Mucosa of rectum (tissue), 2 donors: ENCODE measurements at regions not wholly inside any gene's neighbourhood (a gene's known extent, or its start where the extent isn't known, plus 50 kb on each side); places are given as distances from the start of the nearest gene placed in this dataset.
"Not testable (repeated sequence)": the region's sequence is repeated elsewhere in the genome, so short reads cannot be mapped to it uniquely, and the experiment has no call there.

ENCODE experiments used
- H3K27ac ChIP-seq, 2 donors: one replicate each; pipeline ENCODE4 v1.7.0; 2013; ENCODE audit warnings: inconsistent platforms in 2 of 2, low read depth in 2 of 2, low read length in 2 of 2
- H3K27me3 ChIP-seq, 2 donors: one replicate each; pipeline ENCODE4 v1.7.0; 2013; ENCODE audit warnings: low read length in 2 of 2; ENCODE audit not compliant: control insufficient read depth in 2 of 2, insufficient read depth in 2 of 2
- H3K36me3 ChIP-seq, 2 donors: one replicate each; pipeline ENCODE4 v1.7.0; 2013; ENCODE audit warnings: low read length in 2 of 2; ENCODE audit not compliant: control insufficient read depth in 2 of 2, insufficient read depth in 2 of 2
- H3K4me1 ChIP-seq, 2 donors: one replicate each; pipeline ENCODE4 v1.7.0; 2013; ENCODE audit warnings: low read length in 2 of 2, mild to moderate bottlenecking in 1 of 2; ENCODE audit not compliant: control insufficient read depth in 2 of 2, insufficient read depth in 2 of 2
- H3K4me3 ChIP-seq, 2 donors: one replicate each; pipeline ENCODE4 v1.7.0; 2013; ENCODE audit warnings: low read length in 2 of 2
- H3K9ac ChIP-seq, 2 donors: one replicate each; pipeline ENCODE4 v1.7.0; 2013; ENCODE audit warnings: low read length in 2 of 2, low read depth in 1 of 2, mild to moderate bottlenecking in 1 of 2
- H3K9me3 ChIP-seq, 2 donors: one replicate each; pipeline ENCODE4 v1.7.0; 2013; ENCODE audit warnings: low read length in 2 of 2; ENCODE audit not compliant: control insufficient read depth in 2 of 2
- donor health status: healthy.
- donor health status: Normal muscosa, but diverticular disease.

DNA sequence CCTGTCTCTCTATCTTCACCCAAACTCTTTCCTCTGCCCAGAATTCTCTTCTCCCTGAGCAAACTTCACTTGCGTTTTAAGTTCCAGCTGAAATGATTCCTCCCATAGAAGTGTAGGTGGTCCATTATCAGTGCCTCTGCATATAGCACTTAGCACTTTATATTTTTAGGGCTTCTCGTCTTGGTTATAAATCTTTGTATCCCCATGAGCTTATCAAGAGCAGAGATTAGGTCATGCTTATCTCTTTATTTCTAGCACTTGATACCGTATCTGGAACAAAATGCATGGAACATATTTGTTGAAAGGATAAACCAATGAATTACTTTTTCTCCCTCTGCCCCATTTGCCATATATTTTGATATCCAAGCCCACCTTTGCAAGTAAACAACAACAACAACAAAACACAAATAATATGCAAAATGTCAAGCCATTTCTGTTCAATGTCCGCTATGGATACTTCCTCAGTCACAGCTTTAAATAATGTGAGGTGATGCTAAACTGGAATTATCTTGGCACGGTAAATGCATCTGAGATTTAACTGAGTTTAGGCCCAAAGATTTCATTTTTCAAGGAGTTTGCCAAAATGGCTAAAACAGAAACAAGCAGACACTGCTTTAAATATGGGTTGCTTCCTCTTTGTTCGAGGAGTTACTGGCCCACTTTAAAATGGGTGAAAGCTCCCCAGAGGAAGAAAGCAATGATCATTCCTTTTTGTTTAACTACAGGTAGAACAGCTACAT, 106.2 kb upstream of the STMND1 start:
- Histone ChIP-seq H3K9me3 (no peaks in the 10 kb centered on the region), H3K9ac (no peak overlapping the region), H3K27me3 (peaks cover 0 to 4% of the 10 kb centered on the region in 2 donors), H3K4me3 (no peak overlapping the region), H3K27ac (no peak overlapping the region), H3K4me1 (no peaks in the 10 kb centered on the region), H3K36me3 (no peaks in the 10 kb centered on the region)

GRCh38 chr6:16993396-16993795, 108.5 kb upstream of the STMND1 start:
- Histone ChIP-seq H3K4me1 (no peaks in the 10 kb centered on the region), H3K9me3 (peaks cover 0 to 3% of the 10 kb centered on the region in 2 donors), H3K27ac (no peak overlapping the region)

GRCh38 chr6:16991981-16992629, 109.7 kb upstream of the STMND1 start:
- no peak overlapping the region for H3K4me3 ChIP-seq
- no peaks in the 10 kb centered on the region for H3K36me3 ChIP-seq
- no peak overlapping the region for H3K27ac ChIP-seq
- peaks cover 0 to 3% of the 10 kb centered on the region in 2 donors for H3K9me3 ChIP-seq
- no peak overlapping the region for H3K9ac ChIP-seq
- no peaks in the 10 kb centered on the region for H3K4me1 ChIP-seq
- H3K27me3 ChIP-seq, result peaks cover 2 to 4% of the 10 kb centered on the region in 2 donors

More at GRCh38 chr6:16993396-16993795, 108.5 kb upstream of the STMND1 start:
- Histone ChIP-seq H3K27me3 (peaks cover 2 to 4% of the 10 kb centered on the region in 2 donors), H3K36me3 (no peaks in the 10 kb centered on the region), H3K4me3 (no peak overlapping the region), H3K9ac (no peak overlapping the region)

- not testable (repeated sequence) for H3K9ac ChIP-seq, H3K27ac ChIP-seq, H3K36me3 ChIP-seq, H3K4me1 ChIP-seq, H3K4me3 ChIP-seq, H3K27me3 ChIP-seq, H3K9me3 ChIP-seq
Observed at GRCh38 chr6:16989976-16990375, 111.9 kb upstream of the STMND1 start.

DNA sequence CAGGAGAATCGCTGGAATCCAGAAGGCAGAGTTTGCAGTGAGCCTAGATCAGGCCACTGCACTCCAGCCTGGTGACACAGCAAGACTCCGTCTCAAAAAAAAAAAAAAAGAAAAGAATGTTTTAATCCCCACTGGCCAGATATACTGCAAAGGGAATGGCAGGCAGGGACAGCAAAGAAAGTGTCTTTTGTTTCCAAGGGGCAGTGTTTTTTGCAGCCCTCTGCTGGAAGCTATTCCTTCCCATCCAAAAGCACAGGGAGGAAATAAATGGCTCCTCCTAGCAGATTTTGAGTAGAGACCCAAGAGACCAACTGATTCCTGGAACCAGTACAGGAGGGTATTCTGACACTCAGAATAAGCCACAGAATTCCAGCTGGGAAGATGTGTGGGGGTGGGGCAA, 112.5 kb upstream of the STMND1 start:
- Histone ChIP-seq H3K9me3 (peaks cover 0 to 3% of the 10 kb centered on the region in 2 donors), H3K27me3 (peaks cover 2 to 4% of the 10 kb centered on the region in 2 donors), H3K36me3 (no peaks in the 10 kb centered on the region), H3K4me3 (no peak overlapping the region), H3K4me1 (no peaks in the 10 kb centered on the region), H3K27ac (no peak overlapping the region), H3K9ac (no peak overlapping the region)

DNA sequence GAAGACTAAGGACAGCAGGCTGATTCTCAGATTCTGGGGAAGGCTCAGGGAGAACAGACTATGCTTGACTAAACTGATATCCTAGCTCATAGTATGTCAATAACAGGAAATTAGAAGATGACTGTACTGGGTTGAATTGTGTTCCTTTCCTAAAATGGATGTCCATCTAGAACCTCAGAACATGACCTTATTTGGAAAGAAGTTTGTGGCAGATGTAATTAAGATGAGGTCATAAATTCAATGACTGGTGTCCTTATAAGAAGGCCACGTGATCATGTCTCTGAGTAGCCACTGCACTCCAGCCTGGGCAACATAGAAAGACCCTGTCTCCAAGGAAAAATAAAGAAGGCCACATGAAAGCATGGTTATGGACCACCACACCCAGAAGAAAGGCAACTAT, 113.9 kb upstream of the STMND1 start:
- H3K4me3 ChIP-seq, result no peak overlapping the region
- no peaks in the 10 kb centered on the region for H3K36me3 ChIP-seq
- peaks cover 2 to 4% of the 10 kb centered on the region in 2 donors for H3K27me3 ChIP-seq
- H3K9ac ChIP-seq, result no peak overlapping the region
- no peaks in the 10 kb centered on the region for H3K4me1 ChIP-seq
- H3K27ac ChIP-seq, result no peak overlapping the region
- peaks cover 0 to 3% of the 10 kb centered on the region in 2 donors for H3K9me3 ChIP-seq

DNA sequence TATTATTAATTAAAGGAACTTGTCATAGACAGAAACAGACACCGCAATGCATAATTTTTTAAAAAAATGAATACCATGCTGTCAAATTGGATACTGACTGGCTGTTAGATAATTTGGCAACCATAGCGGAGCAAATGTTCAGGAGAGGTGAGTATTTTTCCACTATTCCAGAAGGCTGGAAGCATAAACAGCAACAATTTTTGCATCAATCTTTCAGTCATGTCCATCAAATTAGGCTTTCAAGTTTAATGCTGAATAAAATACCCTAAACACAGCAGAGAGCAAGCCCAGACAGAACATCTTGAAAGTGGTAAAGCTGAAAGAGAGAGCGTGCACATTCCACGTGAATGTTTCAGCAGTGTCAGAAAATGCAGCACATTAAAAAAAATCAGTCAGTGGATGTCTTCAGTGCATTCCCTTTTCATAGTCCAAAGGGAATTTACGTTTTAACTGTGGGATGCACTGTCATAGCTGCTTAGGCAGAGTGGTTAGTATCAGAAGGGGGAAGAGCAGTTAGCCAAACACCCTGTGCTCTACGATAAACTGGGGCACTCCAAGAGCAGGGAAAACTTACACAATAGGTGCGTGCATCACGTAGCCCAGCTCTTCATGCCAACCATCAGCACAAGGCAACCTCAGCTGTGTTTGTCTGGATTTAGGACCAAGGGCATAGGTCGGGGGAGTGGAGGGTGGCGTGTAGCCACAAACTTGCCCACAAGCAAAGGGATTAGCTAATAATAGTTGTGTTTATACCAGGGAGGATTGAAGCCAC, 116.2 kb upstream of the STMND1 start:
- no peaks in the 10 kb centered on the region for H3K36me3 ChIP-seq
- H3K9me3 ChIP-seq, result peaks cover 0 to 3% of the 10 kb centered on the region in 2 donors
- H3K4me3 ChIP-seq, result peak overlapping the region in 1 of 2 donors; percentile 13
- peaks cover 0 to 2% of the 10 kb centered on the region in 2 donors for H3K27me3 ChIP-seq
- H3K9ac ChIP-seq, result no peak overlapping the region
- no peak overlapping the region for H3K27ac ChIP-seq
- H3K4me1 ChIP-seq, result no peaks in the 10 kb centered on the region

- Histone ChIP-seq H3K4me3 (no peak overlapping the region), H3K27ac (no peak overlapping the region), H3K4me1 (no peaks in the 10 kb centered on the region), H3K9ac (no peak overlapping the region), H3K9me3 (no peaks in the 10 kb centered on the region), H3K27me3 (peaks cover 5 to 6% of the 10 kb centered on the region in 2 donors), H3K36me3 (no peaks in the 10 kb centered on the region)
Observed at GRCh38 chr6:16982807-16983206, 119.0 kb upstream of the STMND1 start.

GRCh38 chr6:16979677-16980370, 122.0 kb upstream of the STMND1 start:
- H3K27me3 ChIP-seq, result peaks cover 5 to 6% of the 10 kb centered on the region in 2 donors
- no peak overlapping the region for H3K27ac ChIP-seq
- H3K4me3 ChIP-seq, result no peak overlapping the region
- H3K36me3 ChIP-seq, result no peaks in the 10 kb centered on the region
- no peak overlapping the region for H3K9ac ChIP-seq
- H3K9me3 ChIP-seq, result no peaks in the 10 kb centered on the region
- no peaks in the 10 kb centered on the region for H3K4me1 ChIP-seq
